ENCODE measurements at regions not wholly inside any gene's neighbourhood (a gene's known extent, or its start where the extent isn't known, plus 50 kb on each side); places are given as distances from the start of the nearest gene placed in this dataset.

- no peak for TF ChIP-seq CTCF (IDR thresholded peaks at IDR 0.05)
- TF ChIP-seq POLR2AphosphoS5 (IDR thresholded peaks at IDR 0.05; ENCODE audit: insufficient read depth in 1 of 2, low read depth in 1 of 2), result no peak
Observed at GRCh38 chr7:149621776-149622175, 124.2 kb upstream of the ZNF746 start.

Measured in vagina (tissue), 2 donors.